ENCODE measurements at regions not wholly inside any gene's neighbourhood (a gene's known extent, or its start where the extent isn't known, plus 50 kb on each side); places are given as distances from the start of the nearest gene placed in this dataset.
"Not testable (repeated sequence)": the region's sequence is repeated elsewhere in the genome, so short reads cannot be mapped to it uniquely, and the experiment has no call there.

DNA sequence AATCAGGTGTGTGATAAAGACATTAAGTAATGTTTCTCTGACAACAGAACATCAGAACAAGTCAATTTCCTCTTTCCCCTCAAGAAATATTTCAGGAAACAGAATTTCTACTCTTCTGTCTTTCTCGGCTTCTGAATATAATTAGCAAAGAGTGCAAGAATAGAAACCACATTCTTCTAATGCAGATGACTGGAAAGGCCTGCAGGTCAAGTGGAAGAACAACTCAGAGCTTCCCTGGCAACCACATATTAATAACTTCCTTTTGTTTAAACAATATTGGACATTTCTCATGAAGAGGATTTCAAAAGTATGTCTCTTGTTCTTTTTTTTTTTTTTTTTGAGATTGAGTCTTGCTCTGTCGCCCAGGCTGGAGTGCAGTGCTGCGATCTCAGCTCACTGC lies 225.5 kb downstream of the PARM1 start:
- WGBS (ENCODE audit: insufficient coverage, insufficient read length), result no CpG with 5 or more reads among the region's 3 CpGs
- no peak overlapping the region for H3K27ac ChIP-seq (ENCODE audit: low read length)

DNA sequence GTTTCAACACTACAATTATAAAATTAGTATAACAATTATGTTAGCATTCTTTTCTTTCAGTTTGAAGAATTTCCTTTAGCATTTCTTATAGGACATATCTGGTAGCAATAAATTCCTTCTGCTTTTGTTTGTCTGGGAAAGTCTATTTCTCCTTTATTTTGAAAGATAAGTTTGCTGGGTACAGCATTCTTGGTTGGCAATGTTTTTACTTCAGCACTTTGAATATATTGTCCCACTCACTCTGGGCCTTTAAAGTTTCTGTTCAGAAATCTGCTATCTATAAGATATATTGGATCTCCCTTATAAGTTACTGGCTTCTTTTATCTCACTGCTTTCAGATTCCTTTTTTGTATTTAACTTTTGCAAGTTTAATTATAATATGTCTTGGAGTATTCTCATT lies 222.1 kb downstream of the PARM1 start:
- Histone ChIP-seq H3K4me3 (ENCODE audit: low read length) (no peak overlapping the region), H3K36me3 (ENCODE audit: control insufficient read depth, insufficient read depth, low read length) (no peaks in the 10 kb centered on the region), H3K4me1 (ENCODE audit: control insufficient read depth, insufficient read depth, low read length) (no peaks in the 10 kb centered on the region), H3K9me3 (ENCODE audit: control insufficient read depth, insufficient read depth, low read length) (no peaks in the 10 kb centered on the region), H3K27ac (ENCODE audit: low read length) (no peak overlapping the region), H3K27me3 (ENCODE audit: control insufficient read depth, insufficient read depth, low read length) (no peaks in the 10 kb centered on the region)
- DNase-seq (ENCODE audit: low read depth, low spot score), result no peak

More for the DNA sequence above, 225.5 kb downstream of the PARM1 start:
- no peaks in the 10 kb centered on the region for H3K27me3 ChIP-seq (ENCODE audit: control insufficient read depth, insufficient read depth, low read length)
- no peaks in the 10 kb centered on the region for H3K4me1 ChIP-seq (ENCODE audit: control insufficient read depth, insufficient read depth, low read length)
- H3K9me3 ChIP-seq (ENCODE audit: control insufficient read depth, insufficient read depth, low read length), result no peaks in the 10 kb centered on the region
- DNase-seq (ENCODE audit: low read depth, low spot score), result no peak
- no peak overlapping the region for H3K4me3 ChIP-seq (ENCODE audit: low read length)
- H3K36me3 ChIP-seq (ENCODE audit: control insufficient read depth, insufficient read depth, low read length), result no peaks in the 10 kb centered on the region

DNA sequence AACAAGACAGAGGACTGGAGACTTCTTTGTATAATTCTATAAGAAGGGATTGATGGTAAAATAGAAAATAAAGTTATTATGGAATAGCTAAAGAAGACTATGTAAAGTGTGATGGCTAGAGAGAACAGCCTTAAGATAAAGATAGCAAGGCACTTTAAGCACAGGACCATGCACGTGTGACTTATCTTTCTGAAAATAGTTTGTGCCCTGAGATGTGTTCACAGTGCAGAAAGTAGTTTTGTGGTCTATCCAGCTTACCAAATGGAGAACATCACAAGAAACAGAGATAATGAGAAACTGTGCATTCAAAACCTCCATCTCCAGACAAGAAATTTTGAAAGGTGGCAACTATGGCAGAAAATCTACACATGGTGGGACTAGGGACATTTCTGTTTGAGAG lies 213.3 kb downstream of the PARM1 start:
- Histone ChIP-seq H3K4me1 (ENCODE audit: control insufficient read depth, insufficient read depth, low read length) (no peaks in the 10 kb centered on the region), H3K36me3 (ENCODE audit: control insufficient read depth, insufficient read depth, low read length) (no peaks in the 10 kb centered on the region), H3K27me3 (ENCODE audit: control insufficient read depth, insufficient read depth, low read length) (no peaks in the 10 kb centered on the region), H3K9me3 (ENCODE audit: control insufficient read depth, insufficient read depth, low read length) (no peaks in the 10 kb centered on the region), H3K27ac (ENCODE audit: low read length) (no peak overlapping the region), H3K4me3 (ENCODE audit: low read length) (no peak overlapping the region)
- no peak for DNase-seq (ENCODE audit: low read depth, low spot score)
- WGBS (ENCODE audit: insufficient coverage, insufficient read length), result no CpG with 5 or more reads among the region's 1 CpG

DNA sequence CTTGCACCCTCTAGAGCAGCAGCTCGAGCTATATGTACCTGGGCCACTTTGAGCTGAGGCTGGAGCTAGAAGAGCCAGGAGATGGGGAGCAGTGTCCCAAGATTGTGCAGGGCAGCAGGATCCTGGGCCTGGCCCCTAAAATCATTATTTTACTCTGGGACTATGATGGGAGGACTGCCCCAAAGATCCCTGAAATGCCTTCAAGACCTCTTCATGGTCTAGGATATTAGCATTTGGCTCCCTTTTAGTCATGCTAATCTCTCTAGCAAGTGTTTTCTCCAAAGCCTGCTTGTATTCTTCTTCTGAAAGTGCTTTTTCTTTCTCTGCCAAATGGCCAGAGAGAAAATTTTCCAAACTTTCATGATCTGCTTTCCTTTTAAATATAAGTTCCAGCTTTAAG lies 211.6 kb downstream of the PARM1 start:
- DNase-seq (ENCODE audit: low read depth, low spot score), result no peak
- Histone ChIP-seq H3K27ac (ENCODE audit: low read length) (no peak overlapping the region), H3K4me3 (ENCODE audit: low read length) (no peak overlapping the region), H3K36me3 (ENCODE audit: control insufficient read depth, insufficient read depth, low read length) (no peaks in the 10 kb centered on the region), H3K4me1 (ENCODE audit: control insufficient read depth, insufficient read depth, low read length) (no peaks in the 10 kb centered on the region), H3K9me3 (ENCODE audit: control insufficient read depth, insufficient read depth, low read length) (no peaks in the 10 kb centered on the region), H3K27me3 (ENCODE audit: control insufficient read depth, insufficient read depth, low read length) (no peaks in the 10 kb centered on the region)
- WGBS (ENCODE audit: insufficient coverage, insufficient read length), result no CpG with 5 or more reads among the region's 1 CpG

DNA sequence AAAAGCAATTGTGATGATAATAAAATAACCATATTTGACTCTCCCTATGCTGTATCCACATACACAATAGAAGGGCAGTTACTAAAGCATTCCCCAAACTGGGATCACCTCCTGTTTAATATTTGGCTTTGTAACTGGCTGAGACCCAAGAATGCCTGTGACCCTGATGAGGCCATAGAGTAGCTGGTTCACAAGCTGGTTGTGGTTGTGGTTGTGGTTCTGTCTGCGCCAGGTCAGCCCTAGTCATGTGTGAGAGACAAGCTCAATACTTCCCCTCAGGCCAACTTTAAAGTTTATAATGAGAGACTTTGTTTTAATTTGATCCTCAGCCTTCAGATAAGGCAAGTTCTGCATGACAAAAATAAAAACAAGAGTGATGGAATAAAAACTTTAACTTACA lies 209.9 kb downstream of the PARM1 start:
- no CpG with 5 or more reads among the region's 1 CpG for WGBS (ENCODE audit: insufficient coverage, insufficient read length)
- no peak overlapping the region for H3K27ac ChIP-seq (ENCODE audit: low read length)

DNA sequence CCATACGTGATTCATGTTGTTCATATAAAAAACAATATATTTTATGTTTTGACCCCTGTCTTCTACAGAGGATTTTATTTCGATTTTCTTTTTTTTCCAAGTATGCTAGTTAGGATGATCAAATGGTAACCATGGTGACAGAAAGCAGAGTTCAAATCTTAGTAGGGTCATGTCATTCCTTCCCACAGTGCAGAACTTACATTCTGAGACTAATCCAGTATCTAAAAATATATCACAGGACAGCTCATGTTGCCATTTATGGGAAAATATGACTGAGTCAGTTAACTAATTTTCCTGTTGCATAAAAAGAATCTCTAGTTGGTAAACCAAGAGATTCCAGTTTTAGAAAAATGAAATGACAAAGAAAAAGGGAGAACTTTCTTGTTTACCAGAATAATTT lies 209.5 kb downstream of the PARM1 start:
- Histone ChIP-seq H3K4me3 (ENCODE audit: low read length) (no peak overlapping the region), H3K27me3 (ENCODE audit: control insufficient read depth, insufficient read depth, low read length) (no peaks in the 10 kb centered on the region), H3K27ac (ENCODE audit: low read length) (no peak overlapping the region), H3K4me1 (ENCODE audit: control insufficient read depth, insufficient read depth, low read length) (no peaks in the 10 kb centered on the region), H3K36me3 (ENCODE audit: control insufficient read depth, insufficient read depth, low read length) (no peaks in the 10 kb centered on the region), H3K9me3 (ENCODE audit: control insufficient read depth, insufficient read depth, low read length) (no peaks in the 10 kb centered on the region)
- no CpG with 5 or more reads among the region's 2 CpGs for WGBS (ENCODE audit: insufficient coverage, insufficient read length)
- DNase-seq (ENCODE audit: low read depth, low spot score), result no peak

More for the DNA sequence above, 209.9 kb downstream of the PARM1 start:
- DNase-seq (ENCODE audit: low read depth, low spot score), result no peak
- Histone ChIP-seq H3K27me3 (ENCODE audit: control insufficient read depth, insufficient read depth, low read length) (no peaks in the 10 kb centered on the region), H3K9me3 (ENCODE audit: control insufficient read depth, insufficient read depth, low read length) (no peaks in the 10 kb centered on the region), H3K4me1 (ENCODE audit: control insufficient read depth, insufficient read depth, low read length) (no peaks in the 10 kb centered on the region), H3K4me3 (ENCODE audit: low read length) (no peak overlapping the region), H3K36me3 (ENCODE audit: control insufficient read depth, insufficient read depth, low read length) (no peaks in the 10 kb centered on the region)

DNA sequence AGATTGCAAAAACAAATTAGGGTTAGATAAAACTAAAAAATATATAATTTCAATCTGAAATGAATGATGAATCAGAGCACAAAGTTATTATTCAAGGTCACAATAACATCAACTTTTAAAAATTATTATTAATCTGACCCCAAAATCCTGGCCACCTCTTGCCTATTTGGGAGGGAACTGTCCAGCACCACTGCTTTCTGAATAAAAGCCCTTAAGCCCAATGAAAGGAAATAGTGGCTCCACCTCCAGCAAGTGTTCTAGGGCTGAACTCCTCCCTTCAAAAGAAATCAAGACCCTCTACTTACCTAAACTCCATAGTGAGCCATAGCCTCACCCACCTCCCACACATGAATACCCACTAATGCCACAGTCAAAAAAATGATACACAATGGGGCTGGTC lies 208.2 kb downstream of the PARM1 start:
- DNase-seq (ENCODE audit: low read depth, low spot score), result no peak
- H3K9me3 ChIP-seq (ENCODE audit: control insufficient read depth, insufficient read depth, low read length), result no peaks in the 10 kb centered on the region

DNA sequence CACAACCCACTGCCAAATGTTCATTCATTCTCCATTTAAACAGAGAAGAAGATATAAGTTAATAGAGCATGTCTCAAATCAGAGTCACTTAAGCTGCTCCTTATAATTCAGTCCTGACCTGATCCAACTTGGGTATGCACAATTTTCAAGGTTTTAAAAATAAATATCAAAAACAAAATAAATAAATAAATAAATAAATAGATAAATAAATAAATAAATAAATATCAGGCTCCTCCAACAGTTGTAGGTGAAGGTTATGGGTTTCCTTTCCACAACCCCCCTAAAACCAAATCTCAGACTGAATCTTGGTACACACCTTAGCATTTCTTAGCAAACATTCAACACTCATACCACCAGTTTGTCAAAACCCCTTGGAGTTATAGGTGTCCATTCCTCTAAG lies 204.4 kb downstream of the PARM1 start:
- no peak overlapping the region for H3K4me3 ChIP-seq (ENCODE audit: low read length)
- H3K36me3 ChIP-seq (ENCODE audit: control insufficient read depth, insufficient read depth, low read length), result no peaks in the 10 kb centered on the region
- no peaks in the 10 kb centered on the region for H3K4me1 ChIP-seq (ENCODE audit: control insufficient read depth, insufficient read depth, low read length)
- DNase-seq (ENCODE audit: low read depth, low spot score), result no peak
- H3K27me3 ChIP-seq (ENCODE audit: control insufficient read depth, insufficient read depth, low read length), result no peaks in the 10 kb centered on the region
- no peaks in the 10 kb centered on the region for H3K9me3 ChIP-seq (ENCODE audit: control insufficient read depth, insufficient read depth, low read length)
- no peak overlapping the region for H3K27ac ChIP-seq (ENCODE audit: low read length)

More for the DNA sequence above, 208.2 kb downstream of the PARM1 start:
- Histone ChIP-seq H3K27me3 (ENCODE audit: control insufficient read depth, insufficient read depth, low read length) (no peaks in the 10 kb centered on the region), H3K27ac (ENCODE audit: low read length) (no peak overlapping the region), H3K36me3 (ENCODE audit: control insufficient read depth, insufficient read depth, low read length) (no peaks in the 10 kb centered on the region), H3K4me3 (ENCODE audit: low read length) (no peak overlapping the region), H3K4me1 (ENCODE audit: control insufficient read depth, insufficient read depth, low read length) (no peaks in the 10 kb centered on the region)

DNA sequence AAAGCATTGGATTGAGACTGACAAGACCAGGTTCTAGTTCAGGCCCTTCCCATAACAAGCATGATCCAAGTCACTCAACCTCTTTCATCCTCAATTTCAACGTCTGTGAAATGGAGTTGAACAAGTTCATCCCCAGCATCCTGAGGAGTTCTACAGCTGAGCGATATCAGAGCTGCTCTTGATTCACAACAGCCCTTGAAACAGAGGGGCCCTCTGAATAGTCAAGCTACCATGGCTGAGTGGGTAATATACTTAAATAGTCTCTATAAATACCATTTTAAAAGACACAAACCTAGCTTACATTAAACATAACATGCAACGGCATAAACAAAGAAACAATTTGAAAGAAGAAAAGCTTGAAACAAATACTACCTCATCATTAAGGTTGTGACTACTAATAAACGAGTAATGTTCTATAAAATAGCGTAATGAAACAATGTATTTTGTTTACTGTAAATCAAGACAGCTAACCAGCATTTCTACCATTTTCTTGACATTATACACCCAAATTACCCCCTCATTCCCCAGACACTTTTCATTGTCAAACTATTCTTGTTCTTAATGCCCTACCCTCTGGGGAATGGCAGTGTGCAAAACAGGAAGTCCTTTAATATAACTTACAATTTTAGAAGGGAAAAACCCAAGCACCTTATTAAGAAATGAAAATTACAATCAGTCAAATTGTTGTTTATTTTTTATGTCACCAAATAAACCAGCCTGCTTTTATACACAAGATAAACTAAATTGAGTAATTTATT lies 202.3 kb downstream of the PARM1 start:
- Histone ChIP-seq H3K27ac (ENCODE audit: low read length) (no peak overlapping the region), H3K9me3 (ENCODE audit: control insufficient read depth, insufficient read depth, low read length) (no peaks in the 10 kb centered on the region), H3K36me3 (ENCODE audit: control insufficient read depth, insufficient read depth, low read length) (no peaks in the 10 kb centered on the region), H3K4me1 (ENCODE audit: control insufficient read depth, insufficient read depth, low read length) (no peaks in the 10 kb centered on the region), H3K4me3 (ENCODE audit: low read length) (no peak overlapping the region), H3K27me3 (ENCODE audit: control insufficient read depth, insufficient read depth, low read length) (no peaks in the 10 kb centered on the region)
- WGBS (ENCODE audit: insufficient coverage, insufficient read length), result no CpG with 5 or more reads among the region's 5 CpGs
- no peak for DNase-seq (ENCODE audit: low read depth, low spot score)

DNA sequence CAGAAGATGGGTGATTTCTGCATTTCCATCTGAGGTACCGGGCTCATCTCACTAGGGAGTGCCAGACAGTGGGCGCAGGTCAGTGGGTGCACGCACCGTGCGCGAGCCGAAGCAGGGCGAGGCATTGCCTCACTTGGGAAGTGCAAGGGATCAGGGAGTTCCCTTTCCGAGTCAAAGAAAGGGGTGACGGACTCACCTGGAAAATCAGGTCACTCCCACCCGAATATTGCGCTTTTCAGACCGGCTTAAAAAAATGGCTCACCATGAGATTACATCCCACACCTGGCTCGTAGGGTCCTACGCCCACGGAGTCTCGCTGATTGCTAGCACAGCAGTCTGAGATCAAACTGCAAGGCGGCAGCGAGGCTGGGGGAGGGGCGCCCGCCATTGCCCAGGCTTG lies 194.0 kb downstream of the PARM1 start:
- DNase-seq (ENCODE audit: low read depth, low spot score); H3K4me1 ChIP-seq (ENCODE audit: control insufficient read depth, insufficient read depth, low read length); H3K27ac ChIP-seq (ENCODE audit: low read length); H3K4me3 ChIP-seq (ENCODE audit: low read length); H3K9me3 ChIP-seq (ENCODE audit: control insufficient read depth, insufficient read depth, low read length); H3K27me3 ChIP-seq (ENCODE audit: control insufficient read depth, insufficient read depth, low read length); H3K36me3 ChIP-seq (ENCODE audit: control insufficient read depth, insufficient read depth, low read length): not testable (repeated sequence)
- WGBS (ENCODE audit: insufficient coverage, insufficient read length), result no CpG with 5 or more reads among the region's 21 CpGs

DNA sequence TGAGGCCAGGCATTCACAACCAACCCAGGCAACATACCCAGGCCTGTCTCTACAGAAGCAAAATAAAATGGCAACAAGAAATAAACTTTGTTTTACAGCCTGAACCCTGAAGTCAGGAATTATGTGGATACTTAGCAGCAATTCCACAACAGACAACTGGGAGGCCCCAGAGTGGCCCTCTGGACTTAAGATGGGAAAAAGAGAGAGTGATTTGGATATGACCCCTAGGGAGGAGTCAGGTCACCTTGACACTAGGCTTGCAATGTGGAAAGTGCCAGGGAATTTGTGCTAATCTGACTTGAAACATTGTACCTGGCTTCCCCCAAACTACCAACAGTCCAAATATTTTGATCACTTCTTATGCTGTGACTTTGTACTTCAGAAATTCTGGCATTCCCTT lies 193.1 kb downstream of the PARM1 start:
- peaks cover 3% of the 10 kb centered on the region; the same call in 1 of the 2 replicates for H3K4me1 ChIP-seq (ENCODE audit: control insufficient read depth, insufficient read depth, low read length)
- no peak overlapping the region for H3K27ac ChIP-seq (ENCODE audit: low read length)
- H3K4me3 ChIP-seq (ENCODE audit: low read length), result no peak overlapping the region
- DNase-seq (ENCODE audit: low read depth, low spot score), result no peak
- no peaks in the 10 kb centered on the region for H3K27me3 ChIP-seq (ENCODE audit: control insufficient read depth, insufficient read depth, low read length)
- H3K36me3 ChIP-seq (ENCODE audit: control insufficient read depth, insufficient read depth, low read length), result no peaks in the 10 kb centered on the region; the same call in 1 of the 2 replicates
- no peaks in the 10 kb centered on the region; the same call in 1 of the 2 replicates for H3K9me3 ChIP-seq (ENCODE audit: control insufficient read depth, insufficient read depth, low read length)

Data from iPS DF 6.9 (cell line).